Retina (tissue), 1 donor: ENCODE measurements at regions not wholly inside any gene's neighbourhood (a gene's known extent, or its start where the extent isn't known, plus 50 kb on each side); places are given as distances from the start of the nearest gene placed in this dataset.

ENCODE experiments used
- DNase-seq: peaks from one replicate; pipeline ENCODE4 v3.0.0-alpha.2; 2016

GRCh38 chr20:57908704-57909630 lies 199.2 kb upstream of the PMEPA1 start:
- DNase-seq = no peak

DNA sequence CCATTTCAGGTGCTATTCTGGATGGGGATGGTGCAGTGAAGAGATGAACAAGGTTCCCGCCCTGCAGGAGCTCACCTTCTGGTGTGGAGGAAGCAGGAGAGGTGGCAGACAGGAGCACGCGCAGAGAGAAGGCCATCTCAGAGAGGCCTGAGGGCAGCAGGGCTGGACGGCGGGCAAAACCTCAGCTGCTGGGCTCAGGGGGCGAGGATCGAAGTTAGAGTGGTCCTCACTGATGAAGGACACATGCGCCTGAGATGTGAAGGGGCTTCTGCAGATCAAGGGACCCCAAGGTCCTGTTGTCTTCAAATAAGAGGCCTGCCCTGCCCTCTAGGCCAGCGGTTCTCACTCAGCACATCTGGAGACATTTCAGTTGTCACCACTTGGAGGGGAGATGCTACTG lies 198.4 kb upstream of the PMEPA1 start:
- no peak for DNase-seq

GRCh38 chr20:57907131-57908000 lies 197.6 kb upstream of the PMEPA1 start:
- peak; percentile 62 for DNase-seq

- no peak for DNase-seq
These were observed 195.6 kb upstream of the PMEPA1 start for GRCh38 chr20:57905448-57905847.

DNA sequence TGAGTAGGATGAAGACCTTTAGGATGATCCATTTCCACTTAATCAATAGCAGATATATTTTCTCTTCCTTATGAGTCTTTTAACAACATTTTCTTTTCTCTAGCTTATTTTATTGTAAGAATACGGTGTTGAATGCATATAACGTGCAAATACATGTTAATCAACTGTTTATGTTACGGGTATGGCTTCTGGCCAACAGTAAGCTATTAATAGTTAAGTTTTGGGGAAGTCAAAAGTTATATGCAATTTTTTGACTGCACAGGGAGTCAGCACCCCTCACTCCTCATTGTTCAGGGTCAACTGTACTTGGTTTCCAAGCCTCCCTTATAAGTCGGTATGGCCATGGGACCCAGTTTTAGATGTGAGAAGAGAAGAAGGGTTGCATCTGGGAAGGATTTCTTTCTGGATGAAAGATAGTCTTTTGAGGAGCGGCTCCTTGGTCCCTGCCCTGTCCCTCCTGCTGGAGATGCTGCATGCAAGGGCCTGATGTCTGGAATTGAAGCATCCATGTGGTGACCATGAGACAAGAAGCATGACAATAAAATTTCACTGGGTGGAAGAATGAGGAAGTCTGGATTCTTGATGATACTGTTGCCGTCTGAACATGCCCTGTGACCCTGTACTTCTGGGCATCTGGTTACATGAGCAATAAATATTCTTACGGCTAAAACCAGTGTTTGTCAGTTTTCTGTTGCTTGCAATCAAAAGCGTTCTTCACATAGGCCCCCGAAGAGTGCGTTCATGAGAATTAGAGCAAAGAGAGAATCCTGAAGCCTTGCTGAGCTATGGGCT lies 194.7 kb upstream of the PMEPA1 start:
- no peak for DNase-seq

GRCh38 chr20:57902473-57902872 lies 192.7 kb upstream of the PMEPA1 start:
- no peak for DNase-seq

DNA sequence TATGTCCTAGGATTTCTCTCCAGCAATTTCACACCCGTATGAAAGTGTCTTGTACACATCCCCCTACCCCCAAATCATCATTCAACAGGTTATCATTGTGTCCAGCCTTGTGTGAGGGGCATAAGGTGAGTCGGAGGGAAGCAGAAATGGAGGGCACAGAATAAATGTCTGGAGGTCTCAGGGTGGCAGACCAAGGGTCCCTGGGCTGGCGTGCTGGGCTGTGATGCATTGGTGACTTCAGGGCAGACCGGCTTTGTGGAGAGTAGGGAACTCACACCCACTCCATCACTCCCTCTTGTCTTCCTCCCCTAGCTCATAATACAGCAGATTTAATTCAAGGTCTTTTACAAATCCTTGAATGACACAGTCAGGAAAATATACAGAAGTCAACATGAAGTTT lies 191.7 kb upstream of the PMEPA1 start:
- DNase-seq = no peak

- DNase-seq = no peak
These were observed 190.6 kb upstream of the PMEPA1 start for GRCh38 chr20:57900226-57900905.

DNA sequence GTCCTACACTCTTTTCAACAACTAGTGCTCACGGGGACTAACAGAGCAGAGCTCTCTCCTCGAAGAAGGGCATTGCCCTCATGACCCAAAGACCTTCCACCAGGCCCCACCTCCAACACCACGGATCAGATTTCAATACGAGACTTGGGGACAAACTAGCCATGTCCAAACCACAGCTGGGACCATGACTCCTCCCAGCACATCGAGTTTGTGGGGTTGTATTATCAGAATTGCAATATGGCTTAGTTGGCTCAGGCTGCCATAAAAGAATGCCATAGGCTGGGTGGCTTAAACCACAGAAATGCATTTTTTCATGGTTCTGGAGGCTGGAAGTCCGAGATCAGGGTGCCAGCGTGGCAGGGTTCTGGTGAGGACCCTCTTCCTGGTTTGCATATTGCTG lies 189.7 kb upstream of the PMEPA1 start:
- no peak for DNase-seq

GRCh38 chr20:57898332-57898731 lies 188.5 kb upstream of the PMEPA1 start:
- DNase-seq = no peak

- DNase-seq = no peak
These were observed 188.1 kb upstream of the PMEPA1 start for GRCh38 chr20:57897891-57898290.

- DNase-seq = no peak
These were observed 187.5 kb upstream of the PMEPA1 start for GRCh38 chr20:57897156-57897874.

DNA sequence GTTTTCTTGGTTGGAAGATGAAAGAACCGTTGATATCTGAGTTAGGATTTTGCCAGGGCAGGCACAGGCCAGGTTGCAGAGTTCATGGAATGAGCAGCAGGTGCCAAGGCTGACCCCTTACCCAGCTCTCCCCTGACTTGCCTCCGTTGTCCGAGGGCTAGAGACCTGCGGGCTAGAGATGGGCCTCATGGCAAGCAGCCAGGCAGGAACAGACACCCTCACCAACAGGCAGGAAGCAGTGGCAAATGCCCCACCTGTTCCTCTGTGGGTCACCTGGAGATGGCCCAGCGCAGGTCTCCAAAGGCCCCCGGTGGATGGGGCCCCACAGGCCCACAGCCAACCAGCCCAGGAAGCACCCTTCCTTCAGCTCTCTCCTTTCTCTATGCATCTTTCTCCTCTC lies 186.7 kb upstream of the PMEPA1 start:
- no peak for DNase-seq

DNA sequence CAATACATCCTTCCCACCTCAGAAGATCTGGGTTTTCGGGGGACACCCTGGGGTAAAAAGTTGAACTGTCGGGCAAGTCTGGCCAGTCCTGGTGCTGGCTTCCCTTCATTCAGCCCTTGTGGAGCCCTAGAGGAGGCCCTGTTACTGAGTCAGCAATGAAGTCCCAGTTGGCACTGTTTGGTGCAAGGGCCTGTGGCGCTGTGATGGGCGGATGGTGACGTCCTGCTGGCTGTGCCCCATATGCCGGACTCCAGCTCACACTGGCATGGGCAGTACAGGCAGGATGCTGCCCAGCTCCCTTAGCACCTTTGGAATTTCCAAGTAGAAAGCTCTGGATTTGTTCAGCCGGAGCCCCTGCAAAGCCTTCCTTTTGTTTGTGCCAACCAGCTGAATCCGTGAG lies 186.2 kb upstream of the PMEPA1 start:
- no peak for DNase-seq

GRCh38 chr20:57895161-57895855 lies 185.5 kb upstream of the PMEPA1 start:
- DNase-seq = no peak

GRCh38 chr20:57894522-57894921 lies 184.7 kb upstream of the PMEPA1 start:
- DNase-seq = no peak

DNA sequence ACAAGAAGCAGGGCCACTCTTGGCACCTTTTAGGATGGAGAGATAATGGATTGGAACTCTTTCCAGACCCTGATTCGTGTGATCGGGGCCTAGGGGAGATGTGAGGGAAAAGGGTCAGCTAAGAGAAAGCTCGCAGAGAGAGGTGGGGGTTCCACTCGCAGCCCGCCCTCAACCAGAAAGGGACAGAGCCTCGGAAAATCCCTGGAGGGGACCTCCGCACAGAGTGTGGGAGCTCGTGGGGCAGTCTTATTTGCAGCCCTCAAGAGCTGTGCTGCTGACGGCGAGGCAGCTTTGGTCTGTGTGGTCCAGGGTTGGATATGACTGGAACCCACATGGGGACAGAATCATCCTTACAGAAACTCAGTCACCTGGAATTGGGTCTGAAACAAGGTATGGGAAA lies 184.3 kb upstream of the PMEPA1 start:
- no peak for DNase-seq

DNA sequence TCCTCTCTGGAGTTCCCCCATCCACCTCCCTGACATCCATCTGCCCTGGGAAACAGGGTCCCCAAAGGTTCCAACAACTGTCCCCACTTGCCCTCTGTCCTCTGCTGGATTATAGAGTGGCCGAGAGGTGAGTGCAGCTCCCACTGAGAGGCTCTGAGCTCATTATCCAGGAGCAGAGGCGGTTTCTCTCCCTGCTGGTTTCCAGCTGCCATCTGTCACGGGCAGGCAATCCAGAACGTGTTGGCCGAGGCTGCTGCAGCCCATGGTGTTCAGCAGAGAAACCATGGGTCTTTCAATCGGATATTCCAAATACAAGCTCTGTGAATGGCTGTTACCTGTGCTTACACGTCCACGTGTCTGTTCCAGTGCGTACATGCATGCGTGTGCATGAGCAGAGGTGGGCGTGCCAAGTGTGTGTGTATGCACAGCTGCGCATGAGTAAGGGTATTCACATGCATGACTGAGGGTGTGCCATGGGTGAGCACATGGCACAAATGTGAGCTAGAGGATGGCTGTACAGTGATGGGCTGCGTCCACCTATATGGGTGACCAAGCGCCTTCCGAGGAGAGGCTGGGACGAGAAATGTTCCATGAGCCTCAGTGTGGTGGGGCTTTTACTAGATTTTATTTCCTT lies 183.7 kb upstream of the PMEPA1 start:
- DNase-seq = peak; percentile 76

GRCh38 chr20:57892471-57892870 lies 182.7 kb upstream of the PMEPA1 start:
- DNase-seq = no peak

DNA sequence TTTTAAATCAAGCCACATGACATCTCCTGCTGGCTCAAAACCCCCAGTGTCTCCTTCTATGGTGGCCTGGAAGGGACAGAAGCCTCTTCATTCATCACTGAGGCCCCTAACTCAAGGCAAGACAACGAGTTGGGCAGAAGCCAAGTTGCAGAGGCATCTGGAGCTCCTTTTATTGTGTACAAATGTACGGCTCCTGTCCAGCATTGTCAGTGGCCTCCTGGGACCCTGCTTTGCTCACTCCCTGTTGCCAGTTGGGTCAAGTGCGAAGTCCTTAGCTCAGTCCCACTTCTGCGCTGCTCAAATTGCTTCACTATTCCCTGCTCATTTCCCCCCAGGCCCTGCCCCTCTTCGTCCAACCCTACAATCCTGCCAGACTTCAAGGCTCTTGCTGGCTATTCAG lies 181.2 kb upstream of the PMEPA1 start:
- no peak for DNase-seq
